H1 (cell line): ENCODE measurements at regions not wholly inside any gene's neighbourhood (a gene's known extent, or its start where the extent isn't known, plus 50 kb on each side); places are given as distances from the start of the nearest gene placed in this dataset.

Experiments
- CTCF ChIA-PET: fragments of 300-600 bp; sonication (Branson Sonifier 250); formaldehyde crosslinking; loops from one replicate; lab custom pipeline; 2021; ENCODE audit not compliant: partially characterized antibody; lab: Charles Lee
- POLR2A ChIA-PET: fragments of 300-600 bp; sonication (Branson Sonifier 250); formaldehyde crosslinking; loops from one replicate; lab custom pipeline; 2021; ENCODE audit warnings: inconsistent platforms; ENCODE audit not compliant: partially characterized antibody; lab: Charles Lee
- DNase-seq, 2 experiments: peaks; one replicate each; pipeline versions ENCODE4 v3.0.0 to v3.0.0-alpha.2; 2010 to 2022; ENCODE audit warnings: low spot score in 2 of 2, low read depth in 1 of 2, mixed read lengths in 1 of 2
- FAIRE-seq: peaks from 2 replicates; lab custom pipeline; 2011; peaks lifted over from hg19 to GRCh38; lab: Jason Lieb, UNC
- H2AFZ ChIP-seq: 2 replicates; pipeline ENCODE4 v1.8.1; 2012; ENCODE audit warnings: low read length, inconsistent platforms
- H2AK5ac ChIP-seq: 2 replicates; pipeline ENCODE4 v1.6.1; 2013; ENCODE audit warnings: low read depth, low read length
- H2BK120ac ChIP-seq: replicated peaks from 2 replicates; pipeline ENCODE3; 2013; ENCODE audit warnings: low read depth, low read length, inconsistent platforms
- H2BK12ac ChIP-seq: 2 replicates; pipeline ENCODE4 v1.6.1; 2013; ENCODE audit warnings: low read depth, low read length
- H2BK15ac ChIP-seq: 2 replicates; pipeline ENCODE4 v1.6.1; 2013; ENCODE audit warnings: low read length
- H2BK20ac ChIP-seq: 2 replicates; pipeline ENCODE4 v1.6.1; 2013; ENCODE audit warnings: low read length
- H2BK5ac ChIP-seq: 2 replicates; pipeline ENCODE4 v1.6.1; 2013; ENCODE audit warnings: low read depth, low read length
- H3K14ac ChIP-seq: 2 replicates; pipeline ENCODE4 v1.6.1; 2013; ENCODE audit warnings: inconsistent platforms; ENCODE audit not compliant: insufficient read length
- H3K18ac ChIP-seq: 2 replicates; pipeline ENCODE4 v1.6.1; 2013; ENCODE audit warnings: low read length; ENCODE audit errors: extremely low read depth
- H3K23ac ChIP-seq: 2 replicates; pipeline ENCODE4 v1.6.1; 2013; ENCODE audit warnings: inconsistent platforms; ENCODE audit not compliant: insufficient read length
- H3K23me2 ChIP-seq: 2 replicates; pipeline ENCODE4 v1.6.1; 2013; ENCODE audit warnings: low read depth, low read length
- H3K27ac ChIP-seq: 2 replicates; pipeline ENCODE4 v1.6.1; 2011; ENCODE audit warnings: low read depth, low read length, inconsistent platforms
- H3K27me3 ChIP-seq, 4 experiments: replicated peaks in 1 of 4; 1 replicate in 1 of 4; 2 replicates in 3 of 4; pipeline versions ENCODE4 v1.6.1 to v1.8.1; 2011 to 2013; ENCODE audit warnings: low read length in 3 of 4, mild to moderate bottlenecking in 3 of 4, inconsistent platforms in 2 of 4, mixed read lengths in 2 of 4, moderate library complexity in 1 of 4; ENCODE audit not compliant: control insufficient read depth in 3 of 4, insufficient read depth in 3 of 4; ENCODE audit errors: extremely low read depth in 1 of 4
- H3K36me3 ChIP-seq, 4 experiments: 2 replicates each; pipeline versions ENCODE4 v1.6.1 to v1.8.1; 2011 to 2013; ENCODE audit warnings: mild to moderate bottlenecking in 4 of 4, low read length in 3 of 4, moderate library complexity in 2 of 4, control low read depth in 1 of 4, inconsistent platforms in 1 of 4; ENCODE audit not compliant: insufficient read depth in 4 of 4, control insufficient read depth in 2 of 4
- H3K4ac ChIP-seq: replicated peaks from 2 replicates; pipeline ENCODE3; 2013; ENCODE audit warnings: low read length, low read depth, mixed read lengths, inconsistent platforms; ENCODE audit not compliant: insufficient read length
- H3K4me1 ChIP-seq, 4 experiments: replicated peaks in 1 of 4; 1 replicate in 1 of 4; 2 replicates in 3 of 4; pipeline versions ENCODE4 v1.6.1 to v1.8.1; 2011 to 2013; ENCODE audit warnings: low read length in 3 of 4, inconsistent platforms in 2 of 4, mixed read lengths in 1 of 4; ENCODE audit not compliant: insufficient read depth in 4 of 4, control insufficient read depth in 3 of 4
- H3K4me2 ChIP-seq, 2 experiments: 2 replicates each; pipeline versions ENCODE4 v1.6.1 to v1.8.1; 2011 to 2013; ENCODE audit warnings: low read depth in 2 of 2, low read length in 2 of 2, control low read depth in 1 of 2, inconsistent platforms in 1 of 2, mild to moderate bottlenecking in 1 of 2; ENCODE audit not compliant: insufficient read depth in 1 of 2
- H3K4me3 ChIP-seq, 4 experiments: fragments of 200-600, 300-600 bp in 1 of 4; sonication (generic), shearing (Covaris generic), sonication (Bioruptor Twin) in 1 of 4; 2 replicates each; pipeline versions ENCODE4 v1.5.1 to v1.8.1; 2011 to 2016; ENCODE audit warnings: low read length in 4 of 4, low read depth in 3 of 4, control low read depth in 2 of 4, inconsistent platforms in 2 of 4, mild to moderate bottlenecking in 2 of 4, mixed read lengths in 1 of 4, moderate library complexity in 1 of 4; ENCODE audit not compliant: insufficient read depth in 2 of 4; ENCODE audit errors: extremely low read depth in 1 of 4
- H3K56ac ChIP-seq: replicated peaks from 2 replicates; pipeline ENCODE3; 2013; ENCODE audit warnings: low read depth, mild to moderate bottlenecking, mixed read lengths, low read length, inconsistent platforms; ENCODE audit not compliant: insufficient read length
- H3K79me1 ChIP-seq: 2 replicates; pipeline ENCODE4 v1.6.1; 2013; ENCODE audit warnings: low read depth, low read length, control low read depth
- H3K79me2 ChIP-seq, 2 experiments: 2 replicates each; pipeline versions ENCODE4 v1.6.1 to v1.8.1; 2012 to 2013; ENCODE audit warnings: low read length in 2 of 2, mild to moderate bottlenecking in 2 of 2, inconsistent platforms in 1 of 2; ENCODE audit not compliant: insufficient read depth in 2 of 2, control insufficient read depth in 1 of 2
- H3K9ac ChIP-seq, 4 experiments: replicated peaks in 1 of 4; 1 replicate in 1 of 4; 2 replicates in 3 of 4; pipeline versions ENCODE4 v1.6.1 to v1.8.1; 2011 to 2013; ENCODE audit warnings: low read depth in 3 of 4, low read length in 3 of 4, control low read depth in 2 of 4, mild to moderate bottlenecking in 2 of 4, moderate library complexity in 2 of 4, inconsistent platforms in 1 of 4; ENCODE audit errors: extremely low read depth in 1 of 4
- H3K9me3 ChIP-seq, 2 experiments: 2 replicates each; pipeline versions ENCODE4 v1.6.1 to v1.8.1; 2012 to 2013; ENCODE audit warnings: mild to moderate bottlenecking in 2 of 2, moderate library complexity in 2 of 2, control low read depth in 1 of 2, inconsistent platforms in 1 of 2, low read depth in 1 of 2, low read length in 1 of 2, mixed read lengths in 1 of 2; ENCODE audit not compliant: insufficient read depth in 2 of 2
- H4K20me1 ChIP-seq, 2 experiments: replicated peaks in 1 of 2; 2 replicates each; pipeline versions ENCODE3 to v1.8.1; 2011 to 2013; ENCODE audit warnings: inconsistent platforms in 2 of 2, low read length in 2 of 2, mild to moderate bottlenecking in 1 of 2; ENCODE audit not compliant: insufficient read depth in 2 of 2, control insufficient read depth in 1 of 2
- H4K5ac ChIP-seq: 2 replicates; pipeline ENCODE4 v1.6.1; 2013; ENCODE audit warnings: low read length, low read depth, mixed read lengths, inconsistent platforms; ENCODE audit not compliant: insufficient read length
- H4K8ac ChIP-seq: 2 replicates; pipeline ENCODE4 v1.8.0; 2013; ENCODE audit warnings: mild to moderate bottlenecking, moderate library complexity, low read length, inconsistent platforms; ENCODE audit not compliant: insufficient read depth; ENCODE audit errors: extremely low read depth
- H4K91ac ChIP-seq: replicated peaks from 2 replicates; pipeline ENCODE3; 2013; ENCODE audit warnings: low read length, mixed read lengths, inconsistent platforms; ENCODE audit not compliant: insufficient read length
- WGBS, 2 experiments: shearing (Covaris generic) in 1 of 2; methylation state at CpG; one replicate each; pipeline versions ENCODE4 v1.1.6 to v1.1.7; 2013 to 2015; ENCODE audit warnings: low lambda C conversion rate in 2 of 2, mixed read lengths in 2 of 2, inconsistent platforms in 1 of 2, low coverage in 1 of 2, missing lambda C conversion rate in 1 of 2; ENCODE audit not compliant: insufficient replicate concordance in 2 of 2, insufficient coverage in 1 of 2, insufficient read length in 1 of 2; ENCODE audit errors: extremely low coverage in 1 of 2, missing lambda C conversion rate in 1 of 2; 5-methylcytosine and 5-hydroxymethylcytosine counted together
- TF ChIP-seq, protein P1 (sequence below): IDR thresholded peaks from 2 replicates; pipeline ENCODE4 v1.6.1; 2012; ENCODE audit warnings: low read length, inconsistent platforms

DNA sequence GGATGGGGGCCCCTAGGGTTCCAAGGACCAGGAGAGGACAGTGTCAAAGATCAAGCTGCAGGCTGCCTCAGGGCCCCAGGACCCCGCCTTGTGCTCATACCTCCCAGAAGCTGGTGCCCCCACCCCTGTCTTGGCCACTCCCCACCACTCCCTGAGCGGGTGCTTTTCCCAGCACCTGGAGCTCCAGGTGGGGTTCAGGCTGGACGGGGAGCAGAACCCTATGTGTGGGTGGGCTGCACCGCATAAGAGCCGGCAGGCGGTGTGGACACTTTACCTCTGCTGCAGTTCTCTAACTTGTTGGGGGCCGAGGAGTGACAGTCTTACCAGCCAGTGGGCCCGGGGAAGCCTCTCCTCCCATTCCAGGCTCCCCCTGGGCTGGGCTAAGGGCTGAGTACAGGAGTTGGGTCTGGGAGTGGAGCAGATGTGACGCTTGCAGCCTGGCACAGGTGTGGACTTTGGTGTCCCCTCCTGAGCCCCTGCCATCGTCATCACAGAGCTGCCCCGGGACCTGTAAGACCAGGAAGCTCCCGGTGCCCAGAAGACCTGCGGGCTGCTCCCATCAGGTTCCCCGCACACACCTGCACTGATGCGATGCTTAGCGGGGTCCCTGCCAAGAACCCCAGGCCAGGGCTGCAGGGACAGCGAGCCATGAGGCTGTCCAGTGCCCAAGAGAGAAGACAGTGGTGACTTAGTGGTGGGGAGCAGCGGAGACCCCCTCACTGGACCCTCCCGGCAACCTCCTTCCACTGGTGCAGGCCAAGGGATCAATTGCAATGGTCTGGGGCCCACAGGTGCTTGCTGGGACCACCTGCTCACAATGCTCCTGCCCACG lies 674.5 kb downstream of the BRD1 start:
- Histone ChIP-seq H3K79me2 (no peaks in the 10 kb centered on the region), H3K4me3 (no peak overlapping the region), H3K27ac (no peak overlapping the region), H4K20me1 (no peaks in the 10 kb centered on the region), H3K79me1 (no peaks in the 10 kb centered on the region), H3K36me3 (no peaks in the 10 kb centered on the region), H4K5ac (no peak overlapping the region), H3K9me3 (no peaks in the 10 kb centered on the region), H3K23ac (no peak overlapping the region), H2BK15ac (no peak overlapping the region), H4K91ac (no peak overlapping the region), H3K56ac (no peak overlapping the region), H3K27me3 (no peaks in the 10 kb centered on the region; a peak in 2 of 7 replicates), H3K4ac (no peak overlapping the region), H2BK12ac (peak overlapping the region; percentile 50; the same call in 1 of the 2 replicates), H3K14ac (no peak overlapping the region), H3K4me1 (peaks cover 0 to 22% (median 15%) of the 10 kb centered on the region in 4 experiments; a peak in 6 of 7 replicates), H2AFZ (no peak overlapping the region)
- 92% methylated on average over 20 of the region's 20 CpGs; no CpG with 5 or more reads in 1 of the 2 experiments for WGBS, 2 experiments
- ChIA-PET CTCF (no interaction called here), POLR2A (no interaction called here)
- DNase-seq = no peak
- TF ChIP-seq, protein P1, sequence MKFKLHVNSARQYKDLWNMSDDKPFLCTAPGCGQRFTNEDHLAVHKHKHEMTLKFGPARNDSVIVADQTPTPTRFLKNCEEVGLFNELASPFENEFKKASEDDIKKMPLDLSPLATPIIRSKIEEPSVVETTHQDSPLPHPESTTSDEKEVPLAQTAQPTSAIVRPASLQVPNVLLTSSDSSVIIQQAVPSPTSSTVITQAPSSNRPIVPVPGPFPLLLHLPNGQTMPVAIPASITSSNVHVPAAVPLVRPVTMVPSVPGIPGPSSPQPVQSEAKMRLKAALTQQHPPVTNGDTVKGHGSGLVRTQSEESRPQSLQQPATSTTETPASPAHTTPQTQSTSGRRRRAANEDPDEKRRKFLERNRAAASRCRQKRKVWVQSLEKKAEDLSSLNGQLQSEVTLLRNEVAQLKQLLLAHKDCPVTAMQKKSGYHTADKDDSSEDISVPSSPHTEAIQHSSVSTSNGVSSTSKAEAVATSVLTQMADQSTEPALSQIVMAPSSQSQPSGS = no peak
- TF ChIP-seq, all 59 proteins: peak for 0
- Histone ChIP-seq H4K8ac (no peak overlapping the region), H2BK5ac (no peak overlapping the region), H3K23me2 (no peaks in the 10 kb centered on the region; the same call in 1 of the 2 replicates), H2AK5ac (no peak overlapping the region), H3K4me2 (no peak overlapping the region), H2BK20ac (no peak overlapping the region), H2BK120ac (no peak overlapping the region), H3K9ac (no peak overlapping the region), H3K18ac (peak overlapping the region; percentile 19; the same call in 1 of the 2 replicates)
- no peak for FAIRE-seq
